ENCODE measurements at regions not wholly inside any gene's neighbourhood (a gene's known extent, or its start where the extent isn't known, plus 50 kb on each side); places are given as distances from the start of the nearest gene placed in this dataset.

GRCh38 chr2:41907141-41907540, 140.7 kb upstream of the PKDCC start:
- TF ChIP-seq GABPA (IDR thresholded peaks at IDR 0.05 in 1 of 2, conservative IDR thresholded peaks at IDR 0.05 in 1 of 2), result no peak
- no peak for TF ChIP-seq CTCF (IDR thresholded peaks at IDR 0.05; ENCODE audit: low read depth, low read length, missing input control)
- TF ChIP-seq MAX (IDR thresholded peaks at IDR 0.05), result no peak
- no peak for TF ChIP-seq HNF4A (conservative IDR thresholded peaks at IDR 0.05)
- no peak for TF ChIP-seq TAF1 (conservative IDR thresholded peaks at IDR 0.05)
- TF ChIP-seq EGR1 (IDR thresholded peaks at IDR 0.05; ENCODE audit: low read depth in 2 of 2), result no peak
- no peak for TF ChIP-seq YY1 (IDR thresholded peaks at IDR 0.05)
- no peak for TF ChIP-seq REST (IDR thresholded peaks at IDR 0.05)
- TF ChIP-seq ATF3 (IDR thresholded peaks at IDR 0.05), result no peak
- TF ChIP-seq JUND (IDR thresholded peaks at IDR 0.05), result no peak
- TF ChIP-seq FOXA1 (IDR thresholded peaks at IDR 0.05), result no peak
